C4-2B (cell line): ENCODE measurements at regions not wholly inside any gene's neighbourhood (a gene's known extent, or its start where the extent isn't known, plus 50 kb on each side); places are given as distances from the start of the nearest gene placed in this dataset.

Experiments
- H3K27ac ChIP-seq: fragments of 450-650 bp; 2 replicates; pipeline ENCODE4 v1.5.1; 2017
- CTCF ChIP-seq: fragments of 450-650 bp; conservative IDR thresholded peaks from 2 replicates; pipeline ENCODE4 v1.5.1; 2017; ENCODE audit warnings: mild to moderate bottlenecking
- ZFX ChIP-seq: fragments of 450-650 bp; IDR thresholded peaks from 2 replicates; pipeline ENCODE4 v1.6.1; 2017

GRCh38 chr5:143992496-143992895 lies 178.0 kb downstream of the YIPF5 start:
- no peak overlapping the region for H3K27ac ChIP-seq
- TF ChIP-seq ZFX, result no peak
- no peak for TF ChIP-seq CTCF

- TF ChIP-seq CTCF (no peak), ZFX (no peak)
Measured at GRCh38 chr5:144002876-144003275, 167.6 kb downstream of the YIPF5 start.

GRCh38 chr5:144003636-144004035 lies 166.8 kb downstream of the YIPF5 start:
- no peak overlapping the region for H3K27ac ChIP-seq
- no peak for TF ChIP-seq CTCF
- no peak for TF ChIP-seq ZFX

More at GRCh38 chr5:144002876-144003275, 167.6 kb downstream of the YIPF5 start:
- H3K27ac ChIP-seq, result no peak overlapping the region

GRCh38 chr5:144004146-144004545 lies 166.3 kb downstream of the YIPF5 start:
- TF ChIP-seq ZFX (no peak), CTCF (no peak)
- no peak overlapping the region for H3K27ac ChIP-seq

GRCh38 chr5:144004751-144005150 lies 165.7 kb downstream of the YIPF5 start:
- no peak overlapping the region for H3K27ac ChIP-seq
- TF ChIP-seq ZFX (no peak), CTCF (no peak)

- TF ChIP-seq ZFX, result no peak
- no peak for TF ChIP-seq CTCF
Measured at GRCh38 chr5:144009116-144009515, 161.3 kb downstream of the YIPF5 start.

GRCh38 chr5:144011388-144011787 lies 159.1 kb downstream of the YIPF5 start:
- no peak for TF ChIP-seq ZFX
- TF ChIP-seq CTCF, result no peak
- no peak overlapping the region for H3K27ac ChIP-seq

More at GRCh38 chr5:144009116-144009515, 161.3 kb downstream of the YIPF5 start:
- no peak overlapping the region for H3K27ac ChIP-seq
